ENCODE measurements at regions not wholly inside any gene's neighbourhood (a gene's known extent, or its start where the extent isn't known, plus 50 kb on each side); places are given as distances from the start of the nearest gene placed in this dataset.
A peak's percentile ranks its signal among the peaks of the same experiment; 100 is the strongest.

DNA sequence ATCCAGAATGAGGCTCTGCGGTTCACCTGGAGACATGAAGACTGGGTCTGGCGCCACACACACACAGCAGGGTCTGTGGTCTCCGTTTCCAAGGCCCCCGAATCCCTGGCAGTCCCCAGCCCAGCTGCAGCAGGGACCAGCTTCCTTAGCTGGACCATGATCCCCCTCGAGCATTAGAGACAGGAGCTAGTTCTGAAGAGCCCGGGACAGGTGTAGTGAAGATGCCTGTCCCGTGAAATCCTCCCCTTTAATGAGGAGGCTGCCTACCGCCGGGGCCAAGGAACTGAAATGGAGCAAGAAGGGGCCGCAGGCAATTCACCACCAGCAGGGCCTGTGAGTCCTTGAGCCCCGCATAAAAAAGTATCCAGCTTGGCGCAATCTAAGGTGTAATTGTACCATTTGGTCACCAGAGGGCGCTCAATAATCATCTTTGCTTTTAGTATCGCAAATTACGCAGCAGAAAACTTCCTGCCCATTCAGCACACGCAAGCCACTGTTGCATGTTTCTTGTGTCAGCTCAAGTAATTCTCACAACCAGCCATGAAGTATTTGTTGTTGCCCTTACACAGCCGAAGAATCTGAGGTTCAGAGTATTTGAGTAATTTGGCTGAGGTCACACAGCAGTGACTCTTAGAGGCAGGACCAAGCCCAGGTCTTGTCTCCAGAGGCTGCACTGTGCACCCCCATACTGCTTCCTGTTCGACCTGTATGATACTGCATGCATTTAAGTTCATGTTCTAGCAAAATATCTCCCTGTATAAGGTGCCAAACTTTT, 54.3 kb upstream of the PPP2R5C start:
- H4K20me1 ChIP-seq (replicated peaks in 1 of 2; ENCODE audit: control insufficient read depth in 1 of 2, insufficient read depth in 2 of 2, low read length in 2 of 2), result no peaks in the 10 kb centered on the region
- POLR2A ChIA-PET (ENCODE audit: partially characterized antibody), result interaction anchor here (1.0 kb wide), 1 partner anchor 53 kb away, joined by 5 read pairs; no protein-coding TSS in a partner anchor
- TF ChIP-seq CEBPB (IDR thresholded peaks at IDR 0.05; ENCODE audit: low read depth, low read length) (peak; percentile 48; the same call in 1 of the 2 replicates), MAFK (IDR thresholded peaks at IDR 0.05; ENCODE audit: low read depth, low read length) (peak; percentile 85), HDAC2 (IDR thresholded peaks at IDR 0.05; ENCODE audit: borderline replicate concordance in 1 of 2, low read depth in 2 of 2, low read length in 2 of 2) (no peak), RFX5 (IDR thresholded peaks at IDR 0.05; ENCODE audit: borderline replicate concordance, low read depth, low read length) (no peak), KDM1A (IDR thresholded peaks at IDR 0.05; ENCODE audit: borderline replicate concordance, low read length) (peak; percentile 78), EP300 (IDR thresholded peaks at IDR 0.05; ENCODE audit: borderline replicate concordance in 1 of 2, low read depth in 2 of 2, low read length in 2 of 2) (no peak), GABPA (IDR thresholded peaks at IDR 0.05; ENCODE audit: borderline replicate concordance, insufficient read depth, low read length) (no peak)
- TF ChIP-seq, protein P1, sequence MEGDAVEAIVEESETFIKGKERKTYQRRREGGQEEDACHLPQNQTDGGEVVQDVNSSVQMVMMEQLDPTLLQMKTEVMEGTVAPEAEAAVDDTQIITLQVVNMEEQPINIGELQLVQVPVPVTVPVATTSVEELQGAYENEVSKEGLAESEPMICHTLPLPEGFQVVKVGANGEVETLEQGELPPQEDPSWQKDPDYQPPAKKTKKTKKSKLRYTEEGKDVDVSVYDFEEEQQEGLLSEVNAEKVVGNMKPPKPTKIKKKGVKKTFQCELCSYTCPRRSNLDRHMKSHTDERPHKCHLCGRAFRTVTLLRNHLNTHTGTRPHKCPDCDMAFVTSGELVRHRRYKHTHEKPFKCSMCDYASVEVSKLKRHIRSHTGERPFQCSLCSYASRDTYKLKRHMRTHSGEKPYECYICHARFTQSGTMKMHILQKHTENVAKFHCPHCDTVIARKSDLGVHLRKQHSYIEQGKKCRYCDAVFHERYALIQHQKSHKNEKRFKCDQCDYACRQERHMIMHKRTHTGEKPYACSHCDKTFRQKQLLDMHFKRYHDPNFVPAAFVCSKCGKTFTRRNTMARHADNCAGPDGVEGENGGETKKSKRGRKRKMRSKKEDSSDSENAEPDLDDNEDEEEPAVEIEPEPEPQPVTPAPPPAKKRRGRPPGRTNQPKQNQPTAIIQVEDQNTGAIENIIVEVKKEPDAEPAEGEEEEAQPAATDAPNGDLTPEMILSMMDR (IDR thresholded peaks at IDR 0.05; ENCODE audit: control extremely low read depth in 1 of 3, insufficient read depth in 1 of 3, low read depth in 1 of 3, low read length in 3 of 3), result peak; percentile 9 to 83 (median 78)

More for the DNA sequence above, 54.3 kb upstream of the PPP2R5C start:
- 0 out of 2 replicates have a peak overlapping the region, but pooled peaks have one; percentile 48 for H2BK20ac ChIP-seq (ENCODE audit: low read length)
- no peaks in the 10 kb centered on the region for H3K9me3 ChIP-seq (ENCODE audit: insufficient read depth in 2 of 2, low read depth in 1 of 2, low read length in 1 of 2)
- H3K56ac ChIP-seq (replicated peaks; ENCODE audit: insufficient read length, low read depth, low read length), result no peak overlapping the region
- H3K79me1 ChIP-seq (ENCODE audit: low read depth, low read length), result no peaks in the 10 kb centered on the region
- H2BK5ac ChIP-seq (ENCODE audit: low read depth, low read length), result no peak overlapping the region
- H2BK15ac ChIP-seq (ENCODE audit: low read length), result 0 out of 2 replicates have a peak overlapping the region, but pooled peaks have one; percentile 74
- H3K36me3 ChIP-seq (ENCODE audit: control insufficient read depth in 2 of 4, insufficient read depth in 4 of 4, low read length in 3 of 4), result no peaks in the 10 kb centered on the region; a peak in 1 of 8 replicates
- H3K27me3 ChIP-seq (replicated peaks in 1 of 4; ENCODE audit: control insufficient read depth in 3 of 4, extremely low read depth in 1 of 4, insufficient read depth in 3 of 4, low read length in 3 of 4), result peaks cover 4 to 32% (median 20%) of the 10 kb centered on the region in 4 experiments
- no peak overlapping the region for H3K23ac ChIP-seq (ENCODE audit: insufficient read length)
- peak overlapping the region; percentile 75; the same call in 1 of the 2 replicates for H2BK12ac ChIP-seq (ENCODE audit: low read depth, low read length)
- no peak overlapping the region for H3K27ac ChIP-seq (ENCODE audit: low read depth, low read length)
- H4K91ac ChIP-seq (replicated peaks; ENCODE audit: insufficient read length, low read length), result peak overlapping the region; percentile 7
- H3K79me2 ChIP-seq (ENCODE audit: control insufficient read depth in 1 of 2, insufficient read depth in 2 of 2, low read length in 2 of 2), result no peaks in the 10 kb centered on the region
- peak overlapping the region; percentile 4; the same call in 1 of the 2 replicates for H3K18ac ChIP-seq (ENCODE audit: extremely low read depth, low read length)
- H3K4ac ChIP-seq (replicated peaks; ENCODE audit: insufficient read length, low read depth, low read length), result no peak overlapping the region
- peak overlapping the region; percentile 83; the same call in 1 of the 2 replicates for H2AFZ ChIP-seq (ENCODE audit: low read length)
- H3K14ac ChIP-seq (ENCODE audit: insufficient read length), result no peak overlapping the region
- H4K8ac ChIP-seq (ENCODE audit: extremely low read depth, insufficient read depth, low read length), result no peak overlapping the region
- CTCF ChIA-PET (ENCODE audit: partially characterized antibody), result interaction anchor here (0.6 to 2.5 kb wide), 33 partner anchors 10 to 587 kb away, joined by 3 to 18 read pairs (median 4); no protein-coding TSS in a partner anchor
- DNase-seq (ENCODE audit: low read depth in 1 of 2, low spot score in 2 of 2), result peak in 1 of 2 experiments; percentile 59
- WGBS, 2 experiments (ENCODE audit: extremely low coverage in 1 of 2, insufficient coverage in 1 of 2, insufficient read length in 1 of 2, insufficient replicate concordance in 2 of 2, low coverage in 1 of 2, low lambda C conversion rate in 2 of 2, missing lambda C conversion rate in 1 of 2), result 32% methylated on average over 18 of the region's 18 CpGs; no CpG with 5 or more reads in 1 of the 2 experiments
- peaks cover 0 to 23% (median 10%) of the 10 kb centered on the region in 4 experiments; a peak in 6 of 7 replicates for H3K4me1 ChIP-seq (replicated peaks in 1 of 4; ENCODE audit: control insufficient read depth in 3 of 4, insufficient read depth in 4 of 4, low read length in 3 of 4)
- no peak overlapping the region for H2BK120ac ChIP-seq (replicated peaks; ENCODE audit: low read depth, low read length)
- H3K4me2 ChIP-seq (ENCODE audit: insufficient read depth in 1 of 2, low read depth in 2 of 2, low read length in 2 of 2), result no peak overlapping the region
- H3K23me2 ChIP-seq (ENCODE audit: low read depth, low read length), result no peaks in the 10 kb centered on the region
- H3K9ac ChIP-seq (replicated peaks in 1 of 4; ENCODE audit: extremely low read depth in 1 of 4, low read depth in 3 of 4, low read length in 3 of 4), result no peak overlapping the region
- no peak overlapping the region for H2AK5ac ChIP-seq (ENCODE audit: low read depth, low read length)
- peak; percentile 99 for FAIRE-seq
- H4K5ac ChIP-seq (ENCODE audit: insufficient read length, low read depth, low read length), result no peak overlapping the region
- no peak overlapping the region for H3K4me3 ChIP-seq (ENCODE audit: extremely low read depth in 1 of 4, insufficient read depth in 2 of 4, low read depth in 3 of 4, low read length in 4 of 4)
